Activated CD8-positive, alpha-beta T cell treated with anti-CD3 and anti-CD28 coated beads, Interleukin-2, amount 10 ng/mL, durations not matched to agents 7 days and 5 days (primary cell): ENCODE measurements at regions not wholly inside any gene's neighbourhood (a gene's known extent, or its start where the extent isn't known, plus 50 kb on each side); places are given as distances from the start of the nearest gene placed in this dataset.
"Not testable (repeated sequence)": the region's sequence is repeated elsewhere in the genome, so short reads cannot be mapped to it uniquely, and the experiment has no call there.

Experiments used
- ATAC-seq: fragments of 150-1000 bp; cut with Tn5 transposase; one replicate; pipeline ENCODE4 v1.10.0; 2021; ENCODE audit warnings: moderate library complexity
- CTCF ChIA-PET: fragments of 350-600 bp; sonication (Branson Sonifier 250); formaldehyde crosslinking; loops from one replicate; lab custom pipeline; 2021; ENCODE audit warnings: antibody characterized with exemption; lab: Charles Lee
- POLR2A ChIA-PET: fragments of 350-600 bp; sonication (Branson Sonifier 250); formaldehyde crosslinking; loops from one replicate; lab custom pipeline; 2021; ENCODE audit warnings: antibody characterized with exemption; lab: Charles Lee
- DNase-seq: peaks from one replicate; pipeline ENCODE4 v3.0.0-alpha.2; 2020
- H3K27ac Mint-ChIP-seq: one replicate; pipeline ENCODE4 v1.8.0; 2021; ENCODE audit warnings: mild to moderate bottlenecking, mixed read lengths
- H3K27me3 Mint-ChIP-seq: one replicate; pipeline ENCODE4 v1.8.0; 2021; ENCODE audit warnings: low read depth, mixed read lengths
- H3K36me3 Mint-ChIP-seq: one replicate; pipeline ENCODE4 v1.8.0; 2021; ENCODE audit warnings: low read depth, mixed read lengths
- H3K4me1 Mint-ChIP-seq: one replicate; pipeline ENCODE4 v1.8.0; 2021; ENCODE audit warnings: low read depth, mixed read lengths
- H3K4me3 Mint-ChIP-seq: one replicate; pipeline ENCODE4 v1.8.0; 2021; ENCODE audit warnings: mild to moderate bottlenecking, mixed read lengths
- H3K9me3 Mint-ChIP-seq: one replicate; pipeline ENCODE4 v1.8.0; 2022; ENCODE audit warnings: mixed read lengths; ENCODE audit not compliant: insufficient read depth

- CTCF ChIA-PET: no interaction called here
- ATAC-seq: no peak
- POLR2A ChIA-PET: no interaction called here
Observed at GRCh38 chr9:88880199-88880598, 111.1 kb upstream of the S1PR3 start.

GRCh38 chr9:88884291-88884690, 107.0 kb upstream of the S1PR3 start:
- H3K4me1 Mint-ChIP-seq, POLR2A ChIA-PET, H3K27ac Mint-ChIP-seq, DNase-seq, H3K4me3 Mint-ChIP-seq, ATAC-seq, H3K36me3 Mint-ChIP-seq, CTCF ChIA-PET, H3K9me3 Mint-ChIP-seq: not testable (repeated sequence)
- H3K27me3 Mint-ChIP-seq: peaks cover 15% of the 10 kb centered on the region

More at GRCh38 chr9:88880199-88880598, 111.1 kb upstream of the S1PR3 start:
- Mint-ChIP-seq H3K4me3 (no peak overlapping the region), H3K27me3 (peaks cover 14% of the 10 kb centered on the region), H3K4me1 (peaks cover 4% of the 10 kb centered on the region), H3K36me3 (no peaks in the 10 kb centered on the region), H3K9me3 (no peaks in the 10 kb centered on the region), H3K27ac (no peak overlapping the region)
- DNase-seq: no peak

- POLR2A ChIA-PET, H3K36me3 Mint-ChIP-seq, ATAC-seq, H3K27ac Mint-ChIP-seq, DNase-seq, H3K4me1 Mint-ChIP-seq, H3K9me3 Mint-ChIP-seq, H3K4me3 Mint-ChIP-seq, CTCF ChIA-PET: not testable (repeated sequence)
- H3K27me3 Mint-ChIP-seq: peaks cover 17% of the 10 kb centered on the region
Observed at GRCh38 chr9:88886762-88887161, 104.5 kb upstream of the S1PR3 start.

- Mint-ChIP-seq H3K36me3 (no peaks in the 10 kb centered on the region), H3K9me3 (no peaks in the 10 kb centered on the region), H3K27me3 (peaks cover 7% of the 10 kb centered on the region), H3K27ac (no peak overlapping the region), H3K4me1 (peaks cover 6% of the 10 kb centered on the region), H3K4me3 (no peak overlapping the region)
- CTCF ChIA-PET: no interaction called here
- ATAC-seq (no peak), DNase-seq (no peak)
- POLR2A ChIA-PET: no interaction called here
Observed at GRCh38 chr9:88889386-88889785, 101.9 kb upstream of the S1PR3 start.

GRCh38 chr9:88890546-88890945, 100.7 kb upstream of the S1PR3 start:
- DNase-seq (no peak), ATAC-seq (no peak)
- H3K36me3 Mint-ChIP-seq: no peaks in the 10 kb centered on the region
- H3K9me3 Mint-ChIP-seq: no peaks in the 10 kb centered on the region
- H3K4me3 Mint-ChIP-seq: no peak overlapping the region
- no peak overlapping the region for H3K27ac Mint-ChIP-seq
- H3K4me1 Mint-ChIP-seq: peaks cover 5% of the 10 kb centered on the region
- peaks cover 9% of the 10 kb centered on the region for H3K27me3 Mint-ChIP-seq
- ChIA-PET CTCF (no interaction called here), POLR2A (no interaction called here)

- H3K27me3 Mint-ChIP-seq: peaks cover 9% of the 10 kb centered on the region
- peaks cover 5% of the 10 kb centered on the region for H3K4me1 Mint-ChIP-seq
Observed at GRCh38 chr9:88891040-88891439, 100.2 kb upstream of the S1PR3 start.

GRCh38 chr9:88892724-88893123, 98.5 kb upstream of the S1PR3 start:
- Mint-ChIP-seq H3K4me1 (peaks cover 5% of the 10 kb centered on the region), H3K36me3 (no peaks in the 10 kb centered on the region), H3K27ac (no peak overlapping the region), H3K27me3 (peaks cover 16% of the 10 kb centered on the region), H3K4me3 (no peak overlapping the region), H3K9me3 (no peaks in the 10 kb centered on the region)
- ChIA-PET POLR2A (no interaction called here), CTCF (no interaction called here)
- DNase-seq (no peak), ATAC-seq (no peak)

More at GRCh38 chr9:88891040-88891439, 100.2 kb upstream of the S1PR3 start:
- no peak overlapping the region for H3K4me3 Mint-ChIP-seq
- no peaks in the 10 kb centered on the region for H3K9me3 Mint-ChIP-seq
- ChIA-PET POLR2A (no interaction called here), CTCF (no interaction called here)
- no peak overlapping the region for H3K27ac Mint-ChIP-seq
- no peaks in the 10 kb centered on the region for H3K36me3 Mint-ChIP-seq
- DNase-seq (no peak), ATAC-seq (no peak)

GRCh38 chr9:88897081-88897480, 94.2 kb upstream of the S1PR3 start:
- Mint-ChIP-seq H3K9me3 (no peaks in the 10 kb centered on the region), H3K4me3 (no peak overlapping the region), H3K27me3 (peaks cover 20% of the 10 kb centered on the region), H3K4me1 (no peaks in the 10 kb centered on the region), H3K27ac (no peak overlapping the region), H3K36me3 (no peaks in the 10 kb centered on the region)
- POLR2A ChIA-PET: interaction anchor here (0.6 kb wide), 1 partner anchor 29 kb away, joined by 3 read pairs; no protein-coding TSS in a partner anchor
- no peak for DNase-seq
- ATAC-seq: no peak
- CTCF ChIA-PET: no interaction called here

GRCh38 chr9:88898039-88898720, 93.1 kb upstream of the S1PR3 start:
- Mint-ChIP-seq H3K4me1 (no peaks in the 10 kb centered on the region), H3K27ac (no peak overlapping the region), H3K9me3 (no peaks in the 10 kb centered on the region), H3K4me3 (no peak overlapping the region), H3K27me3 (peaks cover 20% of the 10 kb centered on the region), H3K36me3 (no peaks in the 10 kb centered on the region)
- no peak for DNase-seq
- no peak for ATAC-seq
- POLR2A ChIA-PET: interaction anchor here (0.6 kb wide), 1 partner anchor 28 kb away, joined by 3 read pairs; no protein-coding TSS in a partner anchor
- CTCF ChIA-PET: no interaction called here

- ATAC-seq (no peak), DNase-seq (no peak)
- Mint-ChIP-seq H3K4me3 (no peak overlapping the region), H3K4me1 (no peaks in the 10 kb centered on the region), H3K27me3 (peaks cover 11% of the 10 kb centered on the region), H3K36me3 (no peaks in the 10 kb centered on the region), H3K9me3 (peaks cover 5% of the 10 kb centered on the region), H3K27ac (no peak overlapping the region)
- ChIA-PET CTCF (interaction anchor here (1.1 kb wide), 1 partner anchor 190 kb away, joined by 3 read pairs; no protein-coding TSS in a partner anchor), POLR2A (no interaction called here)
Observed at GRCh38 chr9:88905506-88905905, 85.8 kb upstream of the S1PR3 start.

GRCh38 chr9:88915916-88916315, 75.4 kb upstream of the S1PR3 start:
- CTCF ChIA-PET: no interaction called here
- no peak for DNase-seq

GRCh38 chr9:88916894-88917293, 74.4 kb upstream of the S1PR3 start:
- Mint-ChIP-seq H3K27me3 (peaks cover 17% of the 10 kb centered on the region), H3K4me1 (peaks cover 6% of the 10 kb centered on the region), H3K27ac (no peak overlapping the region), H3K4me3 (no peak overlapping the region), H3K9me3 (peaks cover 11% of the 10 kb centered on the region), H3K36me3 (peaks cover 6% of the 10 kb centered on the region)
- POLR2A ChIA-PET: no interaction called here
- ATAC-seq: no peak
- no peak for DNase-seq
- CTCF ChIA-PET: no interaction called here

More at GRCh38 chr9:88915916-88916315, 75.4 kb upstream of the S1PR3 start:
- Mint-ChIP-seq H3K4me3 (no peak overlapping the region), H3K9me3 (peaks cover 11% of the 10 kb centered on the region), H3K27ac (no peak overlapping the region), H3K27me3 (peaks cover 14% of the 10 kb centered on the region), H3K4me1 (no peaks in the 10 kb centered on the region), H3K36me3 (peaks cover 6% of the 10 kb centered on the region)
- ATAC-seq: no peak
- POLR2A ChIA-PET: no interaction called here
